Peyer's patch (tissue), 4 donors: ENCODE measurements at regions not wholly inside any gene's neighbourhood (a gene's known extent, or its start where the extent isn't known, plus 50 kb on each side); places are given as distances from the start of the nearest gene placed in this dataset.
"Not testable (repeated sequence)": the region's sequence is repeated elsewhere in the genome, so short reads cannot be mapped to it uniquely, and the experiment has no call there.

Experiments used
- CTCF ChIP-seq, 6 experiments: fragments of 450-650 bp in 4 of 6; fragments of 200-600 bp in 2 of 6; sonication (generic) in 1 of 6; IDR thresholded peaks; one replicate each; pipeline ENCODE4 v1.5.1; 2017 to 2019; ENCODE audit warnings: antibody characterized with exemption in 6 of 6, mild to moderate bottlenecking in 3 of 6, moderate library complexity in 1 of 6
- POLR2A ChIP-seq, 2 donors: fragments of 450-650 bp; IDR thresholded peaks; one replicate each; pipeline ENCODE4 v1.5.1; 2017; ENCODE audit warnings: antibody characterized with exemption in 2 of 2, mild to moderate bottlenecking in 2 of 2, moderate library complexity in 2 of 2

- TF ChIP-seq POLR2A, CTCF (IDR thresholded peaks at IDR 0.05): not testable (repeated sequence)
Measured at GRCh38 chrX:3531435-3531834, 182.0 kb downstream of the PRKX start.
